Uterus (tissue), 2 donors: ENCODE measurements at regions not wholly inside any gene's neighbourhood (a gene's known extent, or its start where the extent isn't known, plus 50 kb on each side); places are given as distances from the start of the nearest gene placed in this dataset.

ENCODE experiments used
- CTCF ChIP-seq, 4 experiments: fragments of 200-600 bp in 2 of 4; fragments of 450-650 bp in 2 of 4; sonication (generic) in 2 of 4; IDR thresholded peaks; one replicate each; pipeline ENCODE4 v1.5.1; 2016 to 2019; ENCODE audit warnings: antibody characterized with exemption in 4 of 4, mild to moderate bottlenecking in 2 of 4, moderate library complexity in 1 of 4
- POLR2A ChIP-seq, 2 donors: fragments of 450-650 bp; IDR thresholded peaks; one replicate each; pipeline ENCODE4 v1.6.1; 2016; ENCODE audit warnings: antibody characterized with exemption in 2 of 2, mild to moderate bottlenecking in 1 of 2, moderate library complexity in 1 of 2

- TF ChIP-seq CTCF (IDR thresholded peaks at IDR 0.05) (no peak), POLR2A (IDR thresholded peaks at IDR 0.05) (no peak)
Measured at GRCh38 chr20:50413088-50413500, 97.1 kb upstream of the PTPN1 start.
